DOHH2 (cell line): ENCODE measurements at regions not wholly inside any gene's neighbourhood (a gene's known extent, or its start where the extent isn't known, plus 50 kb on each side); places are given as distances from the start of the nearest gene placed in this dataset.

Source experiments
- H3F3A ChIP-seq: fragments of 200-600 bp; sonication (generic), shearing (Covaris generic); 2 replicates; pipeline ENCODE4 v1.6.0; 2016; ENCODE audit warnings: antibody characterized with exemption, mild to moderate bottlenecking; ENCODE audit not compliant: control insufficient read depth, insufficient read depth
- H3K27ac ChIP-seq: fragments of 200-600 bp; sonication (generic); 2 replicates; pipeline ENCODE4 v1.5.1; 2014; ENCODE audit warnings: low read depth, mild to moderate bottlenecking, low read length, moderate library complexity
- H3K27me3 ChIP-seq: fragments of 200-600 bp; sonication (generic); 2 replicates; pipeline ENCODE4 v1.6.1; 2014; ENCODE audit warnings: mild to moderate bottlenecking, low read length, mixed read lengths; ENCODE audit not compliant: control insufficient read depth
- H3K36me3 ChIP-seq: fragments of 200-600 bp; sonication (generic); 2 replicates; pipeline ENCODE4 v1.6.1; 2014; ENCODE audit warnings: mild to moderate bottlenecking, low read length, moderate library complexity, mixed read lengths; ENCODE audit not compliant: control insufficient read depth
- H3K4me1 ChIP-seq: fragments of 200-600 bp; sonication (generic); 2 replicates; pipeline ENCODE4 v1.6.1; 2014; ENCODE audit warnings: mild to moderate bottlenecking, low read length, mixed read lengths; ENCODE audit not compliant: control insufficient read depth
- H3K4me2 ChIP-seq: fragments of 200-600 bp; sonication (generic); 2 replicates; pipeline ENCODE4 v1.6.0; 2014; ENCODE audit warnings: mild to moderate bottlenecking, low read length, moderate library complexity
- H3K4me3 ChIP-seq: fragments of 200-600 bp; sonication (generic); 2 replicates; pipeline ENCODE4 v1.5.1; 2014; ENCODE audit warnings: mild to moderate bottlenecking, low read length, mixed read lengths
- H3K79me2 ChIP-seq: fragments of 200-600 bp; sonication (generic); 2 replicates; pipeline ENCODE4 v1.6.1; 2014; ENCODE audit warnings: mild to moderate bottlenecking, low read length, mixed read lengths; ENCODE audit not compliant: control insufficient read depth
- H3K9me2 ChIP-seq: fragments of 200-600 bp; sonication (generic); replicated peaks from 2 replicates; pipeline ENCODE4 v1.6.1; 2014; ENCODE audit warnings: mild to moderate bottlenecking, low read length, mixed read lengths; ENCODE audit not compliant: control insufficient read depth
- H3K9me3 ChIP-seq: fragments of 200-600 bp; sonication (generic); 2 replicates; pipeline ENCODE4 v1.6.1; 2014; ENCODE audit warnings: antibody characterized with exemption, low read length, mixed read lengths; ENCODE audit not compliant: control insufficient read depth, insufficient read depth
- H4K20me1 ChIP-seq: fragments of 200-600 bp; sonication (generic); 2 replicates; pipeline ENCODE4 v1.6.0; 2014; ENCODE audit warnings: low read depth, mild to moderate bottlenecking, antibody characterized with exemption, low read length, moderate library complexity; ENCODE audit not compliant: control insufficient read depth, insufficient read depth
- EZH2phosphoT487 ChIP-seq: fragments of 200-600 bp; sonication (generic); IDR thresholded peaks from 2 replicates; pipeline ENCODE4 v1.6.1; 2017; ENCODE audit warnings: borderline replicate concordance, mild to moderate bottlenecking, antibody characterized with exemption, low read length, moderate library complexity, mixed read lengths
- TF ChIP-seq, protein P1 (sequence below): fragments of 200-600 bp; sonication (generic); IDR thresholded peaks from one replicate; pipeline ENCODE4 v1.5.1; 2014; ENCODE audit warnings: antibody characterized with exemption, mild to moderate bottlenecking, low read depth, low read length; ENCODE audit not compliant: poor library complexity, severe bottlenecking

GRCh38 chr13:47206111-47206510 lies 309.3 kb upstream of the HTR2A start:
- Histone ChIP-seq H3K9me3 (no peaks in the 10 kb centered on the region), H3K4me1 (no peaks in the 10 kb centered on the region), H3K27ac (no peak overlapping the region), H3K27me3 (peaks cover 5% of the 10 kb centered on the region), H3F3A (no peaks in the 10 kb centered on the region), H3K4me2 (no peak overlapping the region), H4K20me1 (no peaks in the 10 kb centered on the region), H3K9me2 (no peaks in the 10 kb centered on the region), H3K36me3 (no peaks in the 10 kb centered on the region), H3K4me3 (no peak overlapping the region), H3K79me2 (no peaks in the 10 kb centered on the region)
- TF ChIP-seq EZH2phosphoT487: no peak

DNA sequence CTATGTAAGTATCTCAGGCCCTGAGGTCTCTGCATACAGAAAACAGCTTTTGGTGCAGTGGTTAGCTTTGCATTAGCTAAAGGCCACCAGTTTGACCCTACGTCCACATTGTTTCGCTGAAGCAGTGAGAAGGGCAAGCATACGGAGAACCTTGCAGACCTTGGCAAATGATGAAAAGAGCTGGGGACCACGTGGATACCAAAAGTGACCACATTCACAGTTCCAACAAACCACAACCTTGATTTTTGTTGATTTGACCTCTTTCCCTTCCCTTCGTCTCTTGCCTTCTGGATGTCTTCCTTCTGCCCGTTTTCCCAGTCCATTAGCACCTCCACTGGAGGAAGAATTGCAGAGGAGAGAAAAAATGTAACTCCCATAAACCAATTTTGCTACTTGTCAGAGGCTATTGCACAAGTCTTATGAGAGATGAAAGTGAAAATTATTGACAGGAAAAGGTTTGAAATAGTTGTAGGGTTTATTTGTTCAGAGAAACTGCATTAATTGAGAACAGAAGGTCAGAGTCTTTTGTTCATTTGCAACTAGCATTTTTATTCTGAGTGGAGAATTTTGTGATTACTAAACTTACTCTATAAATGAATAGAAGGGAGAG lies 293.9 kb upstream of the HTR2A start:
- H3K9me2 ChIP-seq: no peaks in the 10 kb centered on the region
- TF ChIP-seq EZH2phosphoT487: no peak
- TF ChIP-seq, protein P1, sequence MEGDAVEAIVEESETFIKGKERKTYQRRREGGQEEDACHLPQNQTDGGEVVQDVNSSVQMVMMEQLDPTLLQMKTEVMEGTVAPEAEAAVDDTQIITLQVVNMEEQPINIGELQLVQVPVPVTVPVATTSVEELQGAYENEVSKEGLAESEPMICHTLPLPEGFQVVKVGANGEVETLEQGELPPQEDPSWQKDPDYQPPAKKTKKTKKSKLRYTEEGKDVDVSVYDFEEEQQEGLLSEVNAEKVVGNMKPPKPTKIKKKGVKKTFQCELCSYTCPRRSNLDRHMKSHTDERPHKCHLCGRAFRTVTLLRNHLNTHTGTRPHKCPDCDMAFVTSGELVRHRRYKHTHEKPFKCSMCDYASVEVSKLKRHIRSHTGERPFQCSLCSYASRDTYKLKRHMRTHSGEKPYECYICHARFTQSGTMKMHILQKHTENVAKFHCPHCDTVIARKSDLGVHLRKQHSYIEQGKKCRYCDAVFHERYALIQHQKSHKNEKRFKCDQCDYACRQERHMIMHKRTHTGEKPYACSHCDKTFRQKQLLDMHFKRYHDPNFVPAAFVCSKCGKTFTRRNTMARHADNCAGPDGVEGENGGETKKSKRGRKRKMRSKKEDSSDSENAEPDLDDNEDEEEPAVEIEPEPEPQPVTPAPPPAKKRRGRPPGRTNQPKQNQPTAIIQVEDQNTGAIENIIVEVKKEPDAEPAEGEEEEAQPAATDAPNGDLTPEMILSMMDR: no peak

DNA sequence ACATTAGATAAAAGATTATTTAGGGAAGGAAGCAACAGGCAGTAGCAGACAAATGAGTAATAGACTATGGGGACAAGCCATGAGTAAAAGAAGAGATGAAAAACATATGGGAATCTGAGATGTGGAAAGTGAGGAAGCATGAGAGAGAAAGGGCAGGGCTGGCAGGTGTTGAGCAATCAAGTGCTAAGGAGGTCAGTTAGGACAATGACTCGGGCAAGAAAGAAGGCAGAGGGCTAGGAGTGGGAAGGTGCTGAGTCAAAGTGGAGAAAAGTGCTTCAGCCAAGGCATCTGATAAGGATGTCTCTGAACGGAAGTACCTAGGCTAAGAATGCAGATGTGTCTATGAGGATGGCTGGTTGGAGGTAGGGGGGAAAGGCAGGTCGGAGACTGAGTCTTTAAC lies 291.9 kb upstream of the HTR2A start:
- Histone ChIP-seq H3K4me2 (no peak overlapping the region), H3K4me1 (no peaks in the 10 kb centered on the region), H3K9me2 (no peaks in the 10 kb centered on the region), H3K79me2 (no peaks in the 10 kb centered on the region), H3K4me3 (no peak overlapping the region), H3K9me3 (no peaks in the 10 kb centered on the region), H4K20me1 (no peaks in the 10 kb centered on the region), H3K36me3 (no peaks in the 10 kb centered on the region), H3K27me3 (no peaks in the 10 kb centered on the region; the same call in 1 of the 2 replicates), H3K27ac (no peak overlapping the region), H3F3A (no peaks in the 10 kb centered on the region)
- TF ChIP-seq, protein P1: no peak
- TF ChIP-seq EZH2phosphoT487: no peak

More for the DNA sequence above, 293.9 kb upstream of the HTR2A start:
- no peaks in the 10 kb centered on the region for H3K9me3 ChIP-seq
- no peak overlapping the region for H3K4me3 ChIP-seq
- H3K79me2 ChIP-seq: no peaks in the 10 kb centered on the region
- no peaks in the 10 kb centered on the region; the same call in 1 of the 2 replicates for H3K27me3 ChIP-seq
- no peak overlapping the region for H3K27ac ChIP-seq
- no peak overlapping the region for H3K4me2 ChIP-seq
- no peaks in the 10 kb centered on the region for H4K20me1 ChIP-seq
- no peaks in the 10 kb centered on the region for H3K36me3 ChIP-seq
- no peaks in the 10 kb centered on the region for H3F3A ChIP-seq
- H3K4me1 ChIP-seq: no peaks in the 10 kb centered on the region

GRCh38 chr13:47186471-47186870 lies 289.6 kb upstream of the HTR2A start:
- Histone ChIP-seq H3K9me2 (no peaks in the 10 kb centered on the region), H3K27me3 (no peaks in the 10 kb centered on the region; the same call in 1 of the 2 replicates), H3K4me2 (no peak overlapping the region), H3K79me2 (no peaks in the 10 kb centered on the region), H3F3A (no peaks in the 10 kb centered on the region), H3K27ac (no peak overlapping the region), H3K36me3 (no peaks in the 10 kb centered on the region), H3K4me3 (no peak overlapping the region), H3K9me3 (no peaks in the 10 kb centered on the region), H3K4me1 (no peaks in the 10 kb centered on the region), H4K20me1 (no peaks in the 10 kb centered on the region)
- TF ChIP-seq, protein P1: no peak
- TF ChIP-seq EZH2phosphoT487: no peak
